ENCODE measurements at regions not wholly inside any gene's neighbourhood (a gene's known extent, or its start where the extent isn't known, plus 50 kb on each side); places are given as distances from the start of the nearest gene placed in this dataset.

- H3K36me3 Mint-ChIP-seq = no peaks in the 10 kb centered on the region
- POLR2A ChIA-PET = no interaction called here
- CTCF ChIA-PET = no interaction called here
- ATAC-seq (no peak), DNase-seq (ENCODE audit: low spot score) (no peak)
- no peaks in the 10 kb centered on the region for H3K4me1 Mint-ChIP-seq
- TF ChIP-seq, protein P1, sequence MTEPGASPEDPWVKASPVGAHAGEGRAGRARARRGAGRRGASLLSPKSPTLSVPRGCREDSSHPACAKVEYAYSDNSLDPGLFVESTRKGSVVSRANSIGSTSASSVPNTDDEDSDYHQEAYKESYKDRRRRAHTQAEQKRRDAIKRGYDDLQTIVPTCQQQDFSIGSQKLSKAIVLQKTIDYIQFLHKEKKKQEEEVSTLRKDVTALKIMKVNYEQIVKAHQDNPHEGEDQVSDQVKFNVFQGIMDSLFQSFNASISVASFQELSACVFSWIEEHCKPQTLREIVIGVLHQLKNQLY (CRISPR knock-in tag; IDR thresholded peaks at IDR 0.05) = no peak
- TF ChIP-seq, protein P2, sequence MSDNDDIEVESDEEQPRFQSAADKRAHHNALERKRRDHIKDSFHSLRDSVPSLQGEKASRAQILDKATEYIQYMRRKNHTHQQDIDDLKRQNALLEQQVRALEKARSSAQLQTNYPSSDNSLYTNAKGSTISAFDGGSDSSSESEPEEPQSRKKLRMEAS (CRISPR knock-in tag; IDR thresholded peaks at IDR 0.05) = no peak
- TF ChIP-seq ATF2 (CRISPR knock-in tag; IDR thresholded peaks at IDR 0.05; ENCODE audit: borderline replicate concordance, low read depth) (no peak), SP1 (CRISPR knock-in tag; conservative IDR thresholded peaks at IDR 0.05) (no peak), CREM (CRISPR knock-in tag; IDR thresholded peaks at IDR 0.05) (no peak), ZBTB43 (CRISPR knock-in tag; IDR thresholded peaks at IDR 0.05) (no peak), NR1H2 (CRISPR knock-in tag; IDR thresholded peaks at IDR 0.05) (no peak), ZNF281 (CRISPR knock-in tag; IDR thresholded peaks at IDR 0.05) (no peak), E2F5 (CRISPR knock-in tag; IDR thresholded peaks at IDR 0.05) (no peak), ERG (CRISPR knock-in tag; IDR thresholded peaks at IDR 0.05) (no peak), TCF7 (CRISPR knock-in tag; IDR thresholded peaks at IDR 0.05; ENCODE audit: low read depth) (no peak), CREB1 (CRISPR knock-in tag; IDR thresholded peaks at IDR 0.05) (no peak)
- TF ChIP-seq, protein P3, sequence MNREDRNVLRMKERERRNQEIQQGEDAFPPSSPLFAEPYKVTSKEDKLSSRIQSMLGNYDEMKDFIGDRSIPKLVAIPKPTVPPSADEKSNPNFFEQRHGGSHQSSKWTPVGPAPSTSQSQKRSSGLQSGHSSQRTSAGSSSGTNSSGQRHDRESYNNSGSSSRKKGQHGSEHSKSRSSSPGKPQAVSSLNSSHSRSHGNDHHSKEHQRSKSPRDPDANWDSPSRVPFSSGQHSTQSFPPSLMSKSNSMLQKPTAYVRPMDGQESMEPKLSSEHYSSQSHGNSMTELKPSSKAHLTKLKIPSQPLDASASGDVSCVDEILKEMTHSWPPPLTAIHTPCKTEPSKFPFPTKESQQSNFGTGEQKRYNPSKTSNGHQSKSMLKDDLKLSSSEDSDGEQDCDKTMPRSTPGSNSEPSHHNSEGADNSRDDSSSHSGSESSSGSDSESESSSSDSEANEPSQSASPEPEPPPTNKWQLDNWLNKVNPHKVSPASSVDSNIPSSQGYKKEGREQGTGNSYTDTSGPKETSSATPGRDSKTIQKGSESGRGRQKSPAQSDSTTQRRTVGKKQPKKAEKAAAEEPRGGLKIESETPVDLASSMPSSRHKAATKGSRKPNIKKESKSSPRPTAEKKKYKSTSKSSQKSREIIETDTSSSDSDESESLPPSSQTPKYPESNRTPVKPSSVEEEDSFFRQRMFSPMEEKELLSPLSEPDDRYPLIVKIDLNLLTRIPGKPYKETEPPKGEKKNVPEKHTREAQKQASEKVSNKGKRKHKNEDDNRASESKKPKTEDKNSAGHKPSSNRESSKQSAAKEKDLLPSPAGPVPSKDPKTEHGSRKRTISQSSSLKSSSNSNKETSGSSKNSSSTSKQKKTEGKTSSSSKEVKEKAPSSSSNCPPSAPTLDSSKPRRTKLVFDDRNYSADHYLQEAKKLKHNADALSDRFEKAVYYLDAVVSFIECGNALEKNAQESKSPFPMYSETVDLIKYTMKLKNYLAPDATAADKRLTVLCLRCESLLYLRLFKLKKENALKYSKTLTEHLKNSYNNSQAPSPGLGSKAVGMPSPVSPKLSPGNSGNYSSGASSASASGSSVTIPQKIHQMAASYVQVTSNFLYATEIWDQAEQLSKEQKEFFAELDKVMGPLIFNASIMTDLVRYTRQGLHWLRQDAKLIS (CRISPR knock-in tag; IDR thresholded peaks at IDR 0.05; ENCODE audit: borderline replicate concordance) = no peak
- TF ChIP-seq, protein P4, sequence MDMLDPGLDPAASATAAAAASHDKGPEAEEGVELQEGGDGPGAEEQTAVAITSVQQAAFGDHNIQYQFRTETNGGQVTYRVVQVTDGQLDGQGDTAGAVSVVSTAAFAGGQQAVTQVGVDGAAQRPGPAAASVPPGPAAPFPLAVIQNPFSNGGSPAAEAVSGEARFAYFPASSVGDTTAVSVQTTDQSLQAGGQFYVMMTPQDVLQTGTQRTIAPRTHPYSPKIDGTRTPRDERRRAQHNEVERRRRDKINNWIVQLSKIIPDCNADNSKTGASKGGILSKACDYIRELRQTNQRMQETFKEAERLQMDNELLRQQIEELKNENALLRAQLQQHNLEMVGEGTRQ (CRISPR knock-in tag; IDR thresholded peaks at IDR 0.05) = no peak
- peaks cover 4% of the 10 kb centered on the region for H3K9me3 Mint-ChIP-seq
- no peak overlapping the region for H3K4me3 Mint-ChIP-seq
- no peaks in the 10 kb centered on the region for H3K27me3 Mint-ChIP-seq (ENCODE audit: low read depth)
- no peak overlapping the region for H3K27ac Mint-ChIP-seq
Measured at GRCh38 chr2:155692856-155693255, 639.7 kb downstream of the NR4A2 start.
